Gastroesophageal sphincter (tissue), 3 donors: ENCODE measurements at regions not wholly inside any gene's neighbourhood (a gene's known extent, or its start where the extent isn't known, plus 50 kb on each side); places are given as distances from the start of the nearest gene placed in this dataset.

Experiments used
- CTCF ChIP-seq, 4 experiments: fragments of 200-600 bp in 2 of 4; fragments of 450-650 bp in 2 of 4; sonication (generic) in 1 of 4; IDR thresholded peaks; one replicate each; pipeline ENCODE4 v1.5.1; 2017 to 2019; ENCODE audit warnings: antibody characterized with exemption in 4 of 4, mild to moderate bottlenecking in 2 of 4, moderate library complexity in 2 of 4
- POLR2A ChIP-seq, 2 donors: fragments of 450-650 bp; IDR thresholded peaks; one replicate each; pipeline ENCODE4 v1.6.1; 2017; ENCODE audit warnings: antibody characterized with exemption in 2 of 2, mild to moderate bottlenecking in 2 of 2, moderate library complexity in 1 of 2
- POLR2AphosphoS5 ChIP-seq: sonication (generic); formaldehyde crosslinking; IDR thresholded peaks from one replicate; pipeline ENCODE4 v1.6.1; 2017; ENCODE audit warnings: antibody characterized with exemption

- TF ChIP-seq POLR2A (IDR thresholded peaks at IDR 0.05) (no peak), CTCF (IDR thresholded peaks at IDR 0.05) (no peak), POLR2AphosphoS5 (no peak)
Observed at GRCh38 chrX:80334583-80334982, 85.7 kb upstream of the TENT5D start.
